Thyroid gland (tissue), 4 donors: ENCODE measurements at regions not wholly inside any gene's neighbourhood (a gene's known extent, or its start where the extent isn't known, plus 50 kb on each side); places are given as distances from the start of the nearest gene placed in this dataset.

Source experiments
- CTCF ChIP-seq, 6 experiments: fragments of 200-600 bp in 3 of 6; fragments of 450-650 bp in 3 of 6; sonication (generic) in 3 of 6; IDR thresholded peaks; one replicate each; pipeline ENCODE4 v1.5.1; 2016 to 2019; ENCODE audit warnings: antibody characterized with exemption in 6 of 6, mild to moderate bottlenecking in 2 of 6, inconsistent platforms in 1 of 6, moderate library complexity in 1 of 6
- POLR2A ChIP-seq, 2 donors: fragments of 450-650 bp; IDR thresholded peaks; one replicate each; pipeline ENCODE4 v1.6.1; 2017; ENCODE audit warnings: antibody characterized with exemption in 2 of 2, mild to moderate bottlenecking in 2 of 2, moderate library complexity in 1 of 2

GRCh38 chr18:1797235-1797634 is 774.1 kb downstream of the METTL4 start:
- no peak for TF ChIP-seq CTCF (IDR thresholded peaks at IDR 0.05)
- TF ChIP-seq POLR2A (IDR thresholded peaks at IDR 0.05) = no peak
